GM12878 (cell line): ENCODE measurements at regions not wholly inside any gene's neighbourhood (a gene's known extent, or its start where the extent isn't known, plus 50 kb on each side); places are given as distances from the start of the nearest gene placed in this dataset.

Source experiments
- CHD2 ChIP-seq: IDR thresholded peaks from 2 replicates; pipeline ENCODE4 v1.6.1; 2011; ENCODE audit warnings: low read depth, low read length, improper control_type of control experiment, borderline replicate concordance
- IKZF2 ChIP-seq, 2 experiments: fragments of 450-650 bp; IDR thresholded peaks; 2 replicates each; pipeline ENCODE4 v1.6.1; 2017; ENCODE audit warnings: mild to moderate bottlenecking in 2 of 2, moderate library complexity in 2 of 2
- MLLT1 ChIP-seq: fragments of 450-650 bp; IDR thresholded peaks from 2 replicates; pipeline ENCODE4 v1.6.1; 2016; ENCODE audit warnings: mild to moderate bottlenecking
- NFXL1 ChIP-seq: fragments of 450-650 bp; IDR thresholded peaks from 2 replicates; pipeline ENCODE4 v1.6.1; 2017; ENCODE audit warnings: antibody characterized with exemption, mild to moderate bottlenecking, borderline replicate concordance
- POLR2AphosphoS2 ChIP-seq: IDR thresholded peaks from 2 replicates; pipeline ENCODE4 v1.6.1; 2011; ENCODE audit warnings: low read depth, mild to moderate bottlenecking, low read length, improper control_type of control experiment, moderate library complexity
- SIN3A ChIP-seq: IDR thresholded peaks from 2 replicates; pipeline ENCODE4 v1.6.1; 2012; ENCODE audit warnings: low read depth, low read length, improper control_type of control experiment
- SKIL ChIP-seq: fragments of 450-650 bp; IDR thresholded peaks from 2 replicates; pipeline ENCODE4 v1.6.1; 2017; ENCODE audit warnings: mild to moderate bottlenecking, low read depth, inconsistent platforms; ENCODE audit not compliant: poor library complexity, severe bottlenecking
- TAF1 ChIP-seq: IDR thresholded peaks from 2 replicates; pipeline ENCODE4 v1.6.1; 2011; ENCODE audit warnings: mild to moderate bottlenecking, low read depth, low read length, borderline replicate concordance
- TARDBP ChIP-seq: IDR thresholded peaks from 2 replicates; pipeline ENCODE4 v1.6.1; 2016; ENCODE audit warnings: borderline replicate concordance
- ZNF217 ChIP-seq: fragments of 450-650 bp; IDR thresholded peaks from 2 replicates; pipeline ENCODE4 v1.6.1; 2017; ENCODE audit warnings: antibody characterized with exemption, mild to moderate bottlenecking
- ZNF274 ChIP-seq: IDR thresholded peaks from one replicate; pipeline ENCODE4 v1.8.0; 2011; ENCODE audit not compliant: insufficient read length, insufficient read depth

GRCh38 chr3:64352639-64352992, 127.3 kb upstream of the PRICKLE2 start (continued):
- no peak for TF ChIP-seq MLLT1
- TF ChIP-seq IKZF2 (IDR thresholded peaks at IDR 0.05) = no peak
- TF ChIP-seq TAF1 = no peak
- TF ChIP-seq SKIL = no peak
- no peak for TF ChIP-seq ZNF274
- TF ChIP-seq SIN3A = no peak
- TF ChIP-seq TARDBP = no peak
- TF ChIP-seq NFXL1 = no peak
- no peak for TF ChIP-seq CHD2
- TF ChIP-seq ZNF217 = no peak
- no peak for TF ChIP-seq POLR2AphosphoS2
- TF ChIP-seq, all 136 proteins: peak for 0
